ENCODE measurements at regions not wholly inside any gene's neighbourhood (a gene's known extent, or its start where the extent isn't known, plus 50 kb on each side); places are given as distances from the start of the nearest gene placed in this dataset.

GRCh38 chr1:168782559-168783116 is 53.6 kb upstream of the DPT start:
- H3K27ac ChIP-seq (ENCODE audit: insufficient read depth, low read length, poor library complexity, severe bottlenecking): no peak overlapping the region
- H3K4me3 ChIP-seq (ENCODE audit: insufficient read depth, low read depth, low read length, poor library complexity, severe bottlenecking): no peak overlapping the region
- no peaks in the 10 kb centered on the region for H3K9me3 ChIP-seq (ENCODE audit: control insufficient read depth, low read length)
- no peaks in the 10 kb centered on the region for H3K4me1 ChIP-seq (ENCODE audit: control insufficient read depth, insufficient read depth, low read length, poor library complexity, severe bottlenecking)
- DNase-seq: no peak
- H3K36me3 ChIP-seq (ENCODE audit: control insufficient read depth, insufficient read depth, low read length): no peaks in the 10 kb centered on the region
- no peaks in the 10 kb centered on the region for H3K27me3 ChIP-seq (replicated peaks; ENCODE audit: control insufficient read depth, insufficient read depth, low read length, poor library complexity, severe bottlenecking)

- Histone ChIP-seq H3K9me3 (ENCODE audit: control insufficient read depth, low read length) (no peaks in the 10 kb centered on the region), H3K4me3 (ENCODE audit: insufficient read depth, low read depth, low read length, poor library complexity, severe bottlenecking) (no peak overlapping the region), H3K27ac (ENCODE audit: insufficient read depth, low read length, poor library complexity, severe bottlenecking) (no peak overlapping the region), H3K27me3 (replicated peaks; ENCODE audit: control insufficient read depth, insufficient read depth, low read length, poor library complexity, severe bottlenecking) (no peaks in the 10 kb centered on the region), H3K4me1 (ENCODE audit: control insufficient read depth, insufficient read depth, low read length, poor library complexity, severe bottlenecking) (no peaks in the 10 kb centered on the region), H3K36me3 (ENCODE audit: control insufficient read depth, insufficient read depth, low read length) (no peaks in the 10 kb centered on the region)
- no peak for DNase-seq
These were observed 54.6 kb upstream of the DPT start for GRCh38 chr1:168783458-168784210.

- H3K9me3 ChIP-seq (ENCODE audit: control insufficient read depth, low read length): no peaks in the 10 kb centered on the region
- H3K4me3 ChIP-seq (ENCODE audit: insufficient read depth, low read depth, low read length, poor library complexity, severe bottlenecking): no peak overlapping the region
- H3K4me1 ChIP-seq (ENCODE audit: control insufficient read depth, insufficient read depth, low read length, poor library complexity, severe bottlenecking): no peaks in the 10 kb centered on the region
- H3K27ac ChIP-seq (ENCODE audit: insufficient read depth, low read length, poor library complexity, severe bottlenecking): no peak overlapping the region
- H3K27me3 ChIP-seq (replicated peaks; ENCODE audit: control insufficient read depth, insufficient read depth, low read length, poor library complexity, severe bottlenecking): no peaks in the 10 kb centered on the region
- no peaks in the 10 kb centered on the region for H3K36me3 ChIP-seq (ENCODE audit: control insufficient read depth, insufficient read depth, low read length)
- no peak for DNase-seq
These were observed 57.7 kb upstream of the DPT start for GRCh38 chr1:168786476-168787330.

GRCh38 chr1:168788258-168788657 is 59.3 kb upstream of the DPT start:
- DNase-seq: no peak
- Histone ChIP-seq H3K4me3 (ENCODE audit: insufficient read depth, low read depth, low read length, poor library complexity, severe bottlenecking) (no peak overlapping the region), H3K27ac (ENCODE audit: insufficient read depth, low read length, poor library complexity, severe bottlenecking) (no peak overlapping the region), H3K27me3 (replicated peaks; ENCODE audit: control insufficient read depth, insufficient read depth, low read length, poor library complexity, severe bottlenecking) (no peaks in the 10 kb centered on the region), H3K9me3 (ENCODE audit: control insufficient read depth, low read length) (no peaks in the 10 kb centered on the region), H3K4me1 (ENCODE audit: control insufficient read depth, insufficient read depth, low read length, poor library complexity, severe bottlenecking) (no peaks in the 10 kb centered on the region), H3K36me3 (ENCODE audit: control insufficient read depth, insufficient read depth, low read length) (no peaks in the 10 kb centered on the region)

- no peaks in the 10 kb centered on the region for H3K4me1 ChIP-seq (ENCODE audit: control insufficient read depth, insufficient read depth, low read length, poor library complexity, severe bottlenecking)
- no peaks in the 10 kb centered on the region for H3K9me3 ChIP-seq (ENCODE audit: control insufficient read depth, low read length)
- no peaks in the 10 kb centered on the region for H3K27me3 ChIP-seq (replicated peaks; ENCODE audit: control insufficient read depth, insufficient read depth, low read length, poor library complexity, severe bottlenecking)
- H3K27ac ChIP-seq (ENCODE audit: insufficient read depth, low read length, poor library complexity, severe bottlenecking): no peak overlapping the region
- no peaks in the 10 kb centered on the region for H3K36me3 ChIP-seq (ENCODE audit: control insufficient read depth, insufficient read depth, low read length)
- no peak overlapping the region for H3K4me3 ChIP-seq (ENCODE audit: insufficient read depth, low read depth, low read length, poor library complexity, severe bottlenecking)
- DNase-seq: no peak
These were observed 60.5 kb upstream of the DPT start for GRCh38 chr1:168789501-168789900.

GRCh38 chr1:168792142-168792541 is 63.1 kb upstream of the DPT start:
- DNase-seq: no peak
- Histone ChIP-seq H3K27ac (ENCODE audit: insufficient read depth, low read length, poor library complexity, severe bottlenecking) (no peak overlapping the region), H3K9me3 (ENCODE audit: control insufficient read depth, low read length) (no peaks in the 10 kb centered on the region), H3K4me1 (ENCODE audit: control insufficient read depth, insufficient read depth, low read length, poor library complexity, severe bottlenecking) (no peaks in the 10 kb centered on the region), H3K4me3 (ENCODE audit: insufficient read depth, low read depth, low read length, poor library complexity, severe bottlenecking) (no peak overlapping the region), H3K36me3 (ENCODE audit: control insufficient read depth, insufficient read depth, low read length) (no peaks in the 10 kb centered on the region), H3K27me3 (replicated peaks; ENCODE audit: control insufficient read depth, insufficient read depth, low read length, poor library complexity, severe bottlenecking) (no peaks in the 10 kb centered on the region)

- DNase-seq: no peak
- no peaks in the 10 kb centered on the region for H3K36me3 ChIP-seq (ENCODE audit: control insufficient read depth, insufficient read depth, low read length)
- no peak overlapping the region for H3K27ac ChIP-seq (ENCODE audit: insufficient read depth, low read length, poor library complexity, severe bottlenecking)
- H3K4me1 ChIP-seq (ENCODE audit: control insufficient read depth, insufficient read depth, low read length, poor library complexity, severe bottlenecking): no peaks in the 10 kb centered on the region
- H3K27me3 ChIP-seq (replicated peaks; ENCODE audit: control insufficient read depth, insufficient read depth, low read length, poor library complexity, severe bottlenecking): no peaks in the 10 kb centered on the region
- H3K4me3 ChIP-seq (ENCODE audit: insufficient read depth, low read depth, low read length, poor library complexity, severe bottlenecking): no peak overlapping the region
- H3K9me3 ChIP-seq (ENCODE audit: control insufficient read depth, low read length): no peaks in the 10 kb centered on the region
These were observed 63.7 kb upstream of the DPT start for GRCh38 chr1:168792592-168793125.

- no peaks in the 10 kb centered on the region for H3K9me3 ChIP-seq (ENCODE audit: control insufficient read depth, low read length)
- no peaks in the 10 kb centered on the region for H3K27me3 ChIP-seq (replicated peaks; ENCODE audit: control insufficient read depth, insufficient read depth, low read length, poor library complexity, severe bottlenecking)
- H3K4me3 ChIP-seq (ENCODE audit: insufficient read depth, low read depth, low read length, poor library complexity, severe bottlenecking): no peak overlapping the region
- DNase-seq: no peak
- no peak overlapping the region for H3K27ac ChIP-seq (ENCODE audit: insufficient read depth, low read length, poor library complexity, severe bottlenecking)
- H3K4me1 ChIP-seq (ENCODE audit: control insufficient read depth, insufficient read depth, low read length, poor library complexity, severe bottlenecking): no peaks in the 10 kb centered on the region
- no peaks in the 10 kb centered on the region for H3K36me3 ChIP-seq (ENCODE audit: control insufficient read depth, insufficient read depth, low read length)
These were observed 65.1 kb upstream of the DPT start for GRCh38 chr1:168794057-168794456.

- no peaks in the 10 kb centered on the region for H3K36me3 ChIP-seq (ENCODE audit: control insufficient read depth, insufficient read depth, low read length)
- H3K27me3 ChIP-seq (replicated peaks; ENCODE audit: control insufficient read depth, insufficient read depth, low read length, poor library complexity, severe bottlenecking): no peaks in the 10 kb centered on the region
- H3K4me1 ChIP-seq (ENCODE audit: control insufficient read depth, insufficient read depth, low read length, poor library complexity, severe bottlenecking): no peaks in the 10 kb centered on the region
- no peak for DNase-seq
- no peak overlapping the region for H3K27ac ChIP-seq (ENCODE audit: insufficient read depth, low read length, poor library complexity, severe bottlenecking)
- H3K4me3 ChIP-seq (ENCODE audit: insufficient read depth, low read depth, low read length, poor library complexity, severe bottlenecking): no peak overlapping the region
- H3K9me3 ChIP-seq (ENCODE audit: control insufficient read depth, low read length): no peaks in the 10 kb centered on the region
These were observed 66.7 kb upstream of the DPT start for GRCh38 chr1:168795681-168796080.
